H1 (cell line): ENCODE measurements at regions not wholly inside any gene's neighbourhood (a gene's known extent, or its start where the extent isn't known, plus 50 kb on each side); places are given as distances from the start of the nearest gene placed in this dataset.

Experiments used
- CTCF ChIA-PET: fragments of 300-600 bp; sonication (Branson Sonifier 250); formaldehyde crosslinking; loops from one replicate; lab custom pipeline; 2021; ENCODE audit not compliant: partially characterized antibody; lab: Charles Lee
- POLR2A ChIA-PET: fragments of 300-600 bp; sonication (Branson Sonifier 250); formaldehyde crosslinking; loops from one replicate; lab custom pipeline; 2021; ENCODE audit warnings: inconsistent platforms; ENCODE audit not compliant: partially characterized antibody; lab: Charles Lee
- DNase-seq, 2 experiments: peaks; one replicate each; pipeline versions ENCODE4 v3.0.0 to v3.0.0-alpha.2; 2010 to 2022; ENCODE audit warnings: low spot score in 2 of 2, low read depth in 1 of 2, mixed read lengths in 1 of 2
- FAIRE-seq: peaks from 2 replicates; lab custom pipeline; 2011; peaks lifted over from hg19 to GRCh38; lab: Jason Lieb, UNC
- H2AFZ ChIP-seq: 2 replicates; pipeline ENCODE4 v1.8.1; 2012; ENCODE audit warnings: low read length, inconsistent platforms
- H2AK5ac ChIP-seq: 2 replicates; pipeline ENCODE4 v1.6.1; 2013; ENCODE audit warnings: low read depth, low read length
- H2BK120ac ChIP-seq: replicated peaks from 2 replicates; pipeline ENCODE3; 2013; ENCODE audit warnings: low read depth, low read length, inconsistent platforms
- H2BK12ac ChIP-seq: 2 replicates; pipeline ENCODE4 v1.6.1; 2013; ENCODE audit warnings: low read depth, low read length
- H2BK15ac ChIP-seq: 2 replicates; pipeline ENCODE4 v1.6.1; 2013; ENCODE audit warnings: low read length
- H2BK20ac ChIP-seq: 2 replicates; pipeline ENCODE4 v1.6.1; 2013; ENCODE audit warnings: low read length
- H2BK5ac ChIP-seq: 2 replicates; pipeline ENCODE4 v1.6.1; 2013; ENCODE audit warnings: low read depth, low read length
- H3K14ac ChIP-seq: 2 replicates; pipeline ENCODE4 v1.6.1; 2013; ENCODE audit warnings: inconsistent platforms; ENCODE audit not compliant: insufficient read length
- H3K18ac ChIP-seq: 2 replicates; pipeline ENCODE4 v1.6.1; 2013; ENCODE audit warnings: low read length; ENCODE audit errors: extremely low read depth
- H3K23ac ChIP-seq: 2 replicates; pipeline ENCODE4 v1.6.1; 2013; ENCODE audit warnings: inconsistent platforms; ENCODE audit not compliant: insufficient read length
- H3K23me2 ChIP-seq: 2 replicates; pipeline ENCODE4 v1.6.1; 2013; ENCODE audit warnings: low read depth, low read length
- H3K27ac ChIP-seq: 2 replicates; pipeline ENCODE4 v1.6.1; 2011; ENCODE audit warnings: low read depth, low read length, inconsistent platforms
- H3K27me3 ChIP-seq, 4 experiments: replicated peaks in 1 of 4; 1 replicate in 1 of 4; 2 replicates in 3 of 4; pipeline versions ENCODE4 v1.6.1 to v1.8.1; 2011 to 2013; ENCODE audit warnings: low read length in 3 of 4, mild to moderate bottlenecking in 3 of 4, inconsistent platforms in 2 of 4, mixed read lengths in 2 of 4, moderate library complexity in 1 of 4; ENCODE audit not compliant: control insufficient read depth in 3 of 4, insufficient read depth in 3 of 4; ENCODE audit errors: extremely low read depth in 1 of 4
- H3K36me3 ChIP-seq, 4 experiments: 2 replicates each; pipeline versions ENCODE4 v1.6.1 to v1.8.1; 2011 to 2013; ENCODE audit warnings: mild to moderate bottlenecking in 4 of 4, low read length in 3 of 4, moderate library complexity in 2 of 4, control low read depth in 1 of 4, inconsistent platforms in 1 of 4; ENCODE audit not compliant: insufficient read depth in 4 of 4, control insufficient read depth in 2 of 4
- H3K4ac ChIP-seq: replicated peaks from 2 replicates; pipeline ENCODE3; 2013; ENCODE audit warnings: low read length, low read depth, mixed read lengths, inconsistent platforms; ENCODE audit not compliant: insufficient read length
- H3K4me1 ChIP-seq, 4 experiments: replicated peaks in 1 of 4; 1 replicate in 1 of 4; 2 replicates in 3 of 4; pipeline versions ENCODE4 v1.6.1 to v1.8.1; 2011 to 2013; ENCODE audit warnings: low read length in 3 of 4, inconsistent platforms in 2 of 4, mixed read lengths in 1 of 4; ENCODE audit not compliant: insufficient read depth in 4 of 4, control insufficient read depth in 3 of 4
- H3K4me2 ChIP-seq, 2 experiments: 2 replicates each; pipeline versions ENCODE4 v1.6.1 to v1.8.1; 2011 to 2013; ENCODE audit warnings: low read depth in 2 of 2, low read length in 2 of 2, control low read depth in 1 of 2, inconsistent platforms in 1 of 2, mild to moderate bottlenecking in 1 of 2; ENCODE audit not compliant: insufficient read depth in 1 of 2
- H3K4me3 ChIP-seq, 4 experiments: fragments of 200-600, 300-600 bp in 1 of 4; sonication (generic), shearing (Covaris generic), sonication (Bioruptor Twin) in 1 of 4; 2 replicates each; pipeline versions ENCODE4 v1.5.1 to v1.8.1; 2011 to 2016; ENCODE audit warnings: low read length in 4 of 4, low read depth in 3 of 4, control low read depth in 2 of 4, inconsistent platforms in 2 of 4, mild to moderate bottlenecking in 2 of 4, mixed read lengths in 1 of 4, moderate library complexity in 1 of 4; ENCODE audit not compliant: insufficient read depth in 2 of 4; ENCODE audit errors: extremely low read depth in 1 of 4
- H3K56ac ChIP-seq: replicated peaks from 2 replicates; pipeline ENCODE3; 2013; ENCODE audit warnings: low read depth, mild to moderate bottlenecking, mixed read lengths, low read length, inconsistent platforms; ENCODE audit not compliant: insufficient read length
- H3K79me1 ChIP-seq: 2 replicates; pipeline ENCODE4 v1.6.1; 2013; ENCODE audit warnings: low read depth, low read length, control low read depth
- H3K79me2 ChIP-seq, 2 experiments: 2 replicates each; pipeline versions ENCODE4 v1.6.1 to v1.8.1; 2012 to 2013; ENCODE audit warnings: low read length in 2 of 2, mild to moderate bottlenecking in 2 of 2, inconsistent platforms in 1 of 2; ENCODE audit not compliant: insufficient read depth in 2 of 2, control insufficient read depth in 1 of 2
- H3K9ac ChIP-seq, 4 experiments: replicated peaks in 1 of 4; 1 replicate in 1 of 4; 2 replicates in 3 of 4; pipeline versions ENCODE4 v1.6.1 to v1.8.1; 2011 to 2013; ENCODE audit warnings: low read depth in 3 of 4, low read length in 3 of 4, control low read depth in 2 of 4, mild to moderate bottlenecking in 2 of 4, moderate library complexity in 2 of 4, inconsistent platforms in 1 of 4; ENCODE audit errors: extremely low read depth in 1 of 4
- H3K9me3 ChIP-seq, 2 experiments: 2 replicates each; pipeline versions ENCODE4 v1.6.1 to v1.8.1; 2012 to 2013; ENCODE audit warnings: mild to moderate bottlenecking in 2 of 2, moderate library complexity in 2 of 2, control low read depth in 1 of 2, inconsistent platforms in 1 of 2, low read depth in 1 of 2, low read length in 1 of 2, mixed read lengths in 1 of 2; ENCODE audit not compliant: insufficient read depth in 2 of 2
- H4K20me1 ChIP-seq, 2 experiments: replicated peaks in 1 of 2; 2 replicates each; pipeline versions ENCODE3 to v1.8.1; 2011 to 2013; ENCODE audit warnings: inconsistent platforms in 2 of 2, low read length in 2 of 2, mild to moderate bottlenecking in 1 of 2; ENCODE audit not compliant: insufficient read depth in 2 of 2, control insufficient read depth in 1 of 2
- H4K5ac ChIP-seq: 2 replicates; pipeline ENCODE4 v1.6.1; 2013; ENCODE audit warnings: low read length, low read depth, mixed read lengths, inconsistent platforms; ENCODE audit not compliant: insufficient read length
- H4K8ac ChIP-seq: 2 replicates; pipeline ENCODE4 v1.8.0; 2013; ENCODE audit warnings: mild to moderate bottlenecking, moderate library complexity, low read length, inconsistent platforms; ENCODE audit not compliant: insufficient read depth; ENCODE audit errors: extremely low read depth
- H4K91ac ChIP-seq: replicated peaks from 2 replicates; pipeline ENCODE3; 2013; ENCODE audit warnings: low read length, mixed read lengths, inconsistent platforms; ENCODE audit not compliant: insufficient read length
- ASH2L ChIP-seq: fragments of 200-600, 300-600 bp; sonication (generic); IDR thresholded peaks from one replicate; pipeline ENCODE4 v1.7.1; 2017; ENCODE audit warnings: low read length
- BACH1 ChIP-seq: IDR thresholded peaks from 2 replicates; pipeline ENCODE4 v1.6.1; 2012; ENCODE audit warnings: low read length, improper control_type of control experiment
- BCL11A ChIP-seq, 2 experiments: IDR thresholded peaks; one replicate each; pipeline ENCODE4 v1.6.1; 2011; ENCODE audit warnings: low read depth in 2 of 2, low read length in 2 of 2, mild to moderate bottlenecking in 2 of 2
- CHD1 ChIP-seq: IDR thresholded peaks from 2 replicates; pipeline ENCODE4 v1.6.1; 2012; ENCODE audit warnings: low read depth, low read length, improper control_type of control experiment
- EP300 ChIP-seq, 2 experiments: IDR thresholded peaks; 1 replicate in 1 of 2; 2 replicates in 1 of 2; pipeline ENCODE4 v1.6.1; 2011 to 2012; ENCODE audit warnings: low read depth in 2 of 2, low read length in 2 of 2, mild to moderate bottlenecking in 2 of 2, borderline replicate concordance in 1 of 2, inconsistent platforms in 1 of 2, moderate library complexity in 1 of 2
- EZH2 ChIP-seq: fragments of 200-600 bp; sonication (generic); IDR thresholded peaks from 2 replicates; pipeline ENCODE4 v1.7.1; 2012; ENCODE audit warnings: low read depth, mild to moderate bottlenecking, moderate library complexity, low read length, inconsistent platforms; ENCODE audit not compliant: severe bottlenecking
- FOSL1 ChIP-seq: IDR thresholded peaks from 2 replicates; pipeline ENCODE4 v1.6.1; 2011; ENCODE audit warnings: mild to moderate bottlenecking, low read depth, low read length, moderate library complexity; ENCODE audit not compliant: insufficient read depth
- GABPA ChIP-seq: IDR thresholded peaks from 2 replicates; pipeline ENCODE4 v1.6.1; 2011; ENCODE audit warnings: mild to moderate bottlenecking, low read length, moderate library complexity, borderline replicate concordance; ENCODE audit not compliant: insufficient read depth
- KDM5A ChIP-seq: fragments of 200-600 bp; IDR thresholded peaks from 2 replicates; pipeline ENCODE4 v1.7.1; 2012; ENCODE audit warnings: mild to moderate bottlenecking, low read length, inconsistent platforms, mixed read lengths
- SP1 ChIP-seq: IDR thresholded peaks from 2 replicates; pipeline ENCODE4 v1.6.1; 2011; ENCODE audit warnings: low read depth, low read length
- SP4 ChIP-seq: IDR thresholded peaks from 2 replicates; pipeline ENCODE4 v1.6.1; 2012; ENCODE audit warnings: low read length, inconsistent platforms
- TAF7 ChIP-seq: optimal IDR thresholded peaks from 2 replicates; pipeline ENCODE3; 2011; ENCODE audit warnings: low read depth, mild to moderate bottlenecking, inconsistent platforms, low read length, moderate library complexity, borderline replicate concordance
- WGBS, 2 experiments: shearing (Covaris generic) in 1 of 2; methylation state at CpG; one replicate each; pipeline versions ENCODE4 v1.1.6 to v1.1.7; 2013 to 2015; ENCODE audit warnings: low lambda C conversion rate in 2 of 2, mixed read lengths in 2 of 2, inconsistent platforms in 1 of 2, low coverage in 1 of 2, missing lambda C conversion rate in 1 of 2; ENCODE audit not compliant: insufficient replicate concordance in 2 of 2, insufficient coverage in 1 of 2, insufficient read length in 1 of 2; ENCODE audit errors: extremely low coverage in 1 of 2, missing lambda C conversion rate in 1 of 2; 5-methylcytosine and 5-hydroxymethylcytosine counted together
- TF ChIP-seq, protein P1 (sequence below): IDR thresholded peaks from 2 replicates; pipeline ENCODE4 v1.6.1; 2012; ENCODE audit warnings: low read length, inconsistent platforms

- Histone ChIP-seq H2BK12ac (no peak overlapping the region), H3K56ac (no peak overlapping the region), H3K4me1 (no peaks in the 10 kb centered on the region), H3K36me3 (no peaks in the 10 kb centered on the region), H3K4me2 (no peak overlapping the region), H3K9me3 (0 out of 4 replicates have a peak, but pooled peaks cover 0 to 2% of the 10 kb centered on the region in 2 experiments), H2BK5ac (no peak overlapping the region), H4K91ac (no peak overlapping the region), H4K5ac (no peak overlapping the region), H3K23me2 (no peaks in the 10 kb centered on the region), H2BK120ac (no peak overlapping the region), H4K20me1 (no peaks in the 10 kb centered on the region), H3K9ac (no peak overlapping the region), H2AK5ac (no peak overlapping the region), H3K27me3 (no peaks in the 10 kb centered on the region), H2BK20ac (no peak overlapping the region), H3K27ac (no peak overlapping the region), H3K4me3 (no peak overlapping the region), H2AFZ (no peak overlapping the region), H3K18ac (no peak overlapping the region), H2BK15ac (no peak overlapping the region), H3K4ac (no peak overlapping the region), H3K14ac (no peak overlapping the region), H3K79me1 (no peaks in the 10 kb centered on the region), H3K79me2 (no peaks in the 10 kb centered on the region), H4K8ac (no peak overlapping the region)
- ChIA-PET POLR2A (no interaction called here), CTCF (interaction anchor here (0.6 to 1.2 kb wide), 2 partner anchors 8 to 394 kb away, joined by 3 to 4 read pairs; no protein-coding TSS in a partner anchor)
- 93% methylated on average over 3 of the region's 3 CpGs; no CpG with 5 or more reads in 1 of the 2 experiments for WGBS, 2 experiments
- FAIRE-seq (no peak), DNase-seq (no peak)
- TF ChIP-seq, protein P1, sequence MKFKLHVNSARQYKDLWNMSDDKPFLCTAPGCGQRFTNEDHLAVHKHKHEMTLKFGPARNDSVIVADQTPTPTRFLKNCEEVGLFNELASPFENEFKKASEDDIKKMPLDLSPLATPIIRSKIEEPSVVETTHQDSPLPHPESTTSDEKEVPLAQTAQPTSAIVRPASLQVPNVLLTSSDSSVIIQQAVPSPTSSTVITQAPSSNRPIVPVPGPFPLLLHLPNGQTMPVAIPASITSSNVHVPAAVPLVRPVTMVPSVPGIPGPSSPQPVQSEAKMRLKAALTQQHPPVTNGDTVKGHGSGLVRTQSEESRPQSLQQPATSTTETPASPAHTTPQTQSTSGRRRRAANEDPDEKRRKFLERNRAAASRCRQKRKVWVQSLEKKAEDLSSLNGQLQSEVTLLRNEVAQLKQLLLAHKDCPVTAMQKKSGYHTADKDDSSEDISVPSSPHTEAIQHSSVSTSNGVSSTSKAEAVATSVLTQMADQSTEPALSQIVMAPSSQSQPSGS, result no peak
- TF ChIP-seq TAF7, result no peak
- TF ChIP-seq KDM5A, result no peak
- no peak for TF ChIP-seq BACH1
- no peak for TF ChIP-seq SP1
- TF ChIP-seq EP300 (IDR thresholded peaks at IDR 0.05; ENCODE audit: borderline replicate concordance in 1 of 2, low read depth in 2 of 2, low read length in 2 of 2), result no peak
- no peak for TF ChIP-seq GABPA
- TF ChIP-seq ASH2L, result no peak
- no peak for TF ChIP-seq BCL11A (IDR thresholded peaks at IDR 0.05; ENCODE audit: low read depth in 2 of 2, low read length in 2 of 2)
- TF ChIP-seq FOSL1, result no peak
- no peak for TF ChIP-seq CHD1
- no peak for TF ChIP-seq SP4
- no peak for TF ChIP-seq EZH2
- TF ChIP-seq, all 59 proteins: peak for 0
- H3K23ac ChIP-seq, result no peak overlapping the region
These were observed 399.9 kb downstream of the GATA3 start for GRCh38 chr10:8454357-8454756.
